HG03103 (cell line): ENCODE measurements at regions not wholly inside any gene's neighbourhood (a gene's known extent, or its start where the extent isn't known, plus 50 kb on each side); places are given as distances from the start of the nearest gene placed in this dataset.

Experiments
- ATAC-seq: cut with Tn5 transposase; IDR thresholded peaks from one replicate; pipeline ENCODE4 v1.9.1; 2021; ENCODE audit warnings: low read depth; ENCODE audit not compliant: unreplicated experiment

DNA sequence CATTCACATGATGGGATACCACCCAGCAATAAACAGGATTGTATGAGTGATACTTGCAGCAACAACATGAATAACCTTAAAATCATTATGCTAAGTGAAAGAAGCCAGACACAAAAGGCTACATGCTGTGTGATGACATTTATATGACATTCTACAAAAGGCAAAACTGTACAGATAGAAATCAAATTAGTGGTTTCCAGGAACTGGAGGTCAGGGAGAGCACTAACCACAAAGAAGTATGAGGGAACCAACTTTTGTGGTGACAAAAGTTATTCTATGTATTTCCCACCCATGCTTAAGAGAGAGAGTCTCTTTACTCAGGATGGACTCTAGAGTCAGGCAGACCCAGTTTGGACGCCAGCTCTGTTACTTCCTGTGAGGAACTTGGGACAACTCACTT is 364.5 kb upstream of the DAB1 start:
- no peak for ATAC-seq

DNA sequence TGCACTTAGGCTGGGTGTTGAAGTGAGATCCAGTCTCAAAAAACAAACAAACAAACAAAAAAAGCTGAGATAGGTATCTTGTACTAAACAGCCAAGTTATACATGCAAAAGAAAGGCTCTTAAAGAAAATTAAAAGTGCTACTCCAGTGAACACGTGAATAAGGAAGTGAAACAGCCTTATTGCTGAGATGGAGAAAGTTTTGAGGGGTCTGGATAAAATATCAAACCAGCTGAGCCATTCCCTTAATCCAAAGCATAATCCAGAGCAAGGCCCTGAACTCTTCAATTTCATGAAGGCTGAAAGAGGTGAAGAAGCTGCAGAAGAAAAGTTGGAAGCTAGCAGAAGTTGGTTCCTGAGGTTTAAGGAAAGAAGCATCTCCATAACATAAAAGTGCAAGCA is 360.5 kb upstream of the DAB1 start:
- no peak for ATAC-seq

GRCh38 chr1:57782357-57782756 is 358.5 kb upstream of the DAB1 start:
- ATAC-seq: no peak

GRCh38 chr1:57772580-57773195 is 348.8 kb upstream of the DAB1 start:
- ATAC-seq: no peak

- ATAC-seq: no peak
These were observed 346.9 kb upstream of the DAB1 start for GRCh38 chr1:57770772-57771171.

- no peak for ATAC-seq
These were observed 346.4 kb upstream of the DAB1 start for GRCh38 chr1:57770236-57770635.

DNA sequence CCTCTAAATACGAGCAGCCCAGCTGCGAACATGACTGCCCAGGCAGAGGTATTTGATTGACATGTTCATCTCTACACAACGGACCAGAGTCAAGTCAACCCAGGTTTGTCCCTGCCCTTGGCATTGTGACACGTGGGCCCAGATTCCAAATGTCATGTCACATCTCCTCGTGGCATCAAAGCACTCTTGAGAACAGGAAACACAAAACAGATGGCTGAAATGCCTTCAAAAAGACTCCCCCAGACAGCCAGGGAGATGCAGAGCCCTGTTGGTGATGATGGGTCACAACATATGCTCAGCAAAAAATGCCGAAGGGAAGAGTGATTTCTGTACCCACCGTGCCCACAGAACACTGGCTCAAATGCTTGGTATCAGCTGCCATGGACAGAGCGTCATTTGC is 337.8 kb upstream of the DAB1 start:
- no peak for ATAC-seq

DNA sequence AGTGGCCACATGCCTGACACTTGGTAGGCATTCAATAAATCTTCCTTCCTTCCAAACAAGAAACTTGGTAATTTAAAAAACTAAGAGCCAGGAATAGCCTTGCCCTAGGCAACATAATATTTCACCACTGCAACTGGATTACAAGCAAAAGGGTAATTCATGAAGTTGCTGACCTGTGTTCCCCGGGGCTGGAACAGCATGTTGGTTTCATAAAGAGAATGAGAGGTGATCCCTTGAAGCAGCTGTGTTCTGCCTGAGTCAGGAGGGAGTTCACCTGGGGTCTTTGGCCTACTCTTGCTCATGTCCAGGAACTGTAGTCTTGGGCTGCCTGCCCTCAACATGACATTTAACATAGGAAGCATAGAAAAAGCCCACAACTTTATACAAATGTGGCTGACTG is 329.0 kb upstream of the DAB1 start:
- no peak for ATAC-seq

GRCh38 chr1:57748719-57749118 is 324.9 kb upstream of the DAB1 start:
- ATAC-seq: no peak

- ATAC-seq: no peak
These were observed 324.0 kb upstream of the DAB1 start for GRCh38 chr1:57747818-57748217.

GRCh38 chr1:57741521-57741920 is 317.7 kb upstream of the DAB1 start:
- ATAC-seq: peak; percentile 99

DNA sequence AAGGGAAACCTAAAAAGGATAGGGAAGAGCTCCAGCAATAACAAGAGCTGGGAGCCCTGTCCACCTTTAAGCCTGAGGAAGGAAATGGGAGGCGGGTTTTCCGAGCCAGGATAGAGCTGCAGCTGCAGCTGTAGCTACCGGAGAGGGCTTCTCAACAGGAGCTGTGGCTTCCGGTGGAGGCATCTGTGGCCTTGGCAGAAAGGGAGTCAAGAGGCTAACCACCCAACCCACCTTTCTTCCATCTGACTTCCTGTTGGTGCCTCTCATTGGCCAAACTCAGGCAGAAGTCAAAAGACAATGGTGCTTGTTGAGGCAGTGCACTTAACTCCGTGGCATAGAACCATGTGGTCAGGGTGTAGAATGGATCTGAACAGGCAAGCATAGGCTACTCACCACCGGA is 313.1 kb upstream of the DAB1 start:
- no peak for ATAC-seq

DNA sequence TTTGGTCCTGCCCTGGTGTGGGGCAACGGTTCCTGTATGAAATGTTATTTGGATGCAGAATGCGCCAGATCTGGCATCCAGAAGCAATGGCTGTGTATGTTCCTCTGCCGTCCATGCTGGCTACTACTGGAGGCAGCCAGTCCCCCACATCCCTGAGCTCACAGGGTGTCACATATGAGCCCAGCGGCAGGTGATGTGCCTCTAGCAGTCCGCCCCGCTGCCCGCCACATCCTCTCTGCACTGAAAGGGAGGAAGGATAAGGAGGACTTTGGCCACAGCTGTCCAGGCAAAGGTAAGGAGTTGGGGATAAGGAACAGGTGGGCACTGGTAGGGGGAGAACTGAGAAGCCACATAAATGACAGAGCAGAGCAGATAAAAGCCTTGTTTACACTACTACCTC is 305.3 kb upstream of the DAB1 start:
- ATAC-seq: no peak

GRCh38 chr1:57727121-57727520 is 303.3 kb upstream of the DAB1 start:
- no peak for ATAC-seq

DNA sequence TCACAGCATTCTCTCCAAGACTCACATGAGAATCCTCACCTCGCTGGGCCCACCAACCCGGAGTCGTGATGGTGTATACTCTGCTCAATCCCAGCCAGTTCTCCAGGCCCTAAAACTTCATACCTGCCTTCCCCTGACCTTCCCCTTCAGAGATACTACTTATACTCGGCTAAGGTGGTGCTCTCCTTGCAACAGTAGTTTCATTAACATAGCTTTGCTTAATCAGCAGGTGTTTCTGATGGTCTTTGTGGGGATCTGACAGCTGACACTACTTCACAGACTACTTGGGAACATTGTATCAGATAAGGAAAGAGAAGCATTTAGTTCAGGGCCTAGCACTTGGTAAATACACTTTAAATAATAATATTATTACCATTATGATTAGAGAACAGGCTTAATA is 301.5 kb upstream of the DAB1 start:
- no peak for ATAC-seq

DNA sequence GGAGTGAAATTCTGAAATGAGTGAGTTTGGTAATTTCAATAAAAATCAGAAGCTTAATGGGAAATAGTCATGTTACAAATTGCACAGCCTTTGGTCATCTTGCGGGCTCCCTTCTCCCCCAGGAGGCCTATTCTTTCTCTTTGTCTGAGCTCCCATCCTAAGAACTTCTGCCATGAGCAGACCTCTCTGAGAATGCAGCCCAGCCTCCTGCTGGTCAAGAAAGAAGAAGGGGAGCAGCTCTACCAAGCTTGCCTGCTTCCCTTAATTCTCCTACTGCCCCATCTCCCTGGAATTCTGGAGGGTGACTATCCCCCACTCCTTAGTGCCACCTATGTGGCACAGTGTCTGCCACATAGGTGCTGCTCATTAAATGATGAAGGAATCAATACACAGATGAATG is 300.7 kb upstream of the DAB1 start:
- ATAC-seq: no peak

- ATAC-seq: no peak
These were observed 298.6 kb upstream of the DAB1 start for GRCh38 chr1:57722285-57722978.

- no peak for ATAC-seq
These were observed 297.1 kb upstream of the DAB1 start for GRCh38 chr1:57721001-57721400.

GRCh38 chr1:57719274-57719673 is 295.4 kb upstream of the DAB1 start:
- no peak for ATAC-seq

DNA sequence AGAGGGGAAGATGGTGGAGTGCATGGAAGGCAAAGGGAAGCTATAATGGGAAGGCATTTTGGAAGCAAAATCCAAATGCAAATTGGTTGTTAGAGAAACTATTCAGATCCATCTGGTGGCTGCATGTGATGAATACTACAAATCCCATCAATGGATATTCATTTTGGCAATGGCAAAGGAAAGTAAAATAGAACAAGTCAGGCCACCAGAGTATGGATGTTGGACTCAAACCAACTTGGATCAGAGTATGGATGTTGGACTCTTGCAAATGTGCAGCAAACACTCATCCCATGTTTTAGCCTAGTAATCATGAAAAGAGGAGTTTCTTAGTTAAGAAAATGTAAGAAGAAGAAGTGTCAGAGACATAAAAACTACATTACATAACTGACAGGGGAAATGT is 289.6 kb upstream of the DAB1 start:
- ATAC-seq: no peak

- no peak for ATAC-seq
These were observed 289.0 kb upstream of the DAB1 start for GRCh38 chr1:57712846-57713245.

DNA sequence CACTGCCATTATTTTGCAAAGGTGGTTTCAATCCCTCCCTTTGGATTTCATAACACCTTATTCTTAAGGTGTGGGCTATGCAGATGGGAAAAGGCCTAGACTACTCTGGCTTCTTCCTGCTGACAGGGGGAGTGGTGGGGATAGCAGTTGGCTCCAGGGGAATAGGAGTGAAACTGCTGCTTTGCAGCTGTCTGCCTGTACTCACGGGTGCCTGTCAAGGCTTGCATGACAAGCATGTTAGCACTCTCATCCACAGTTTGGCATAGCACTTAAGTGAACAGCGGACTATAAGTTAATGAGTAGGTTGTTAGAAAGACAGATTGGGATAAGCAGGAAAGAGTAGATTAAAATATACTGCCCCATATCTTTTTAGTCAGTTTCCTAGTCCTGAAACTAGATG is 287.5 kb upstream of the DAB1 start:
- ATAC-seq: no peak

GRCh38 chr1:57707631-57708030 is 283.8 kb upstream of the DAB1 start:
- ATAC-seq: no peak
